GM12892 (cell line): ENCODE measurements at regions not wholly inside any gene's neighbourhood (a gene's known extent, or its start where the extent isn't known, plus 50 kb on each side); places are given as distances from the start of the nearest gene placed in this dataset.

ENCODE experiments used
- POLR2A ChIP-seq: IDR thresholded peaks from 2 replicates; pipeline ENCODE4 v1.6.1; 2011; ENCODE audit warnings: low read depth, low read length, control low read depth
- POLR2AphosphoS5 ChIP-seq: IDR thresholded peaks from 2 replicates; pipeline ENCODE4 v1.6.1; 2011; ENCODE audit warnings: low read depth, low read length, control low read depth
- TAF1 ChIP-seq: IDR thresholded peaks from 2 replicates; pipeline ENCODE4 v1.6.1; 2011; ENCODE audit warnings: low read depth, mild to moderate bottlenecking, control low read depth, low read length, borderline replicate concordance

- TF ChIP-seq TAF1 (no peak), POLR2A (no peak), POLR2AphosphoS5 (no peak)
Measured at GRCh38 chr13:50344717-50345116, 329.5 kb downstream of the KCNRG start.
